ENCODE measurements at regions not wholly inside any gene's neighbourhood (a gene's known extent, or its start where the extent isn't known, plus 50 kb on each side); places are given as distances from the start of the nearest gene placed in this dataset.
"Not testable (repeated sequence)": the region's sequence is repeated elsewhere in the genome, so short reads cannot be mapped to it uniquely, and the experiment has no call there.

- ATAC-seq (no peak), DNase-seq (no peak)
- no peak overlapping the region for H3K4me3 ChIP-seq (ENCODE audit: low read length)
- Mint-ChIP-seq H3K36me3 (no peaks in the 10 kb centered on the region), H3K27ac (no peak overlapping the region), H3K27me3 (no peaks in the 10 kb centered on the region), H3K9me3 (peaks cover 4 to 24% (median 9%) of the 10 kb centered on the region in 11 donors), H3K4me1 (no peaks in the 10 kb centered on the region), H3K4me3 (no peak overlapping the region)
- H3K36me3 ChIP-seq (ENCODE audit: control insufficient read depth in 2 of 3, insufficient read depth in 3 of 3, low read length in 3 of 3) = no peaks in the 10 kb centered on the region
- H3K27me3 ChIP-seq (ENCODE audit: control insufficient read depth in 2 of 2, insufficient read depth in 2 of 2, low read length in 2 of 2) = no peaks in the 10 kb centered on the region
- intact Hi-C loops (cut with micrococcal nuclease) = no loop called here
- POLR2A ChIA-PET = no interaction called here
- CTCF ChIA-PET = no interaction called here
- no peaks in the 10 kb centered on the region for H3K4me1 ChIP-seq (ENCODE audit: control insufficient read depth in 2 of 2, insufficient read depth in 2 of 2, low read length in 2 of 2)
- no peak overlapping the region for H3K27ac ChIP-seq (ENCODE audit: low read depth, low read length)
- no peaks in the 10 kb centered on the region for H3K9me3 ChIP-seq (ENCODE audit: control insufficient read depth in 2 of 3, low read length in 3 of 3)
These were observed 641.5 kb upstream of the CDH10 start for GRCh38 chr5:25286319-25286718.

DNA sequence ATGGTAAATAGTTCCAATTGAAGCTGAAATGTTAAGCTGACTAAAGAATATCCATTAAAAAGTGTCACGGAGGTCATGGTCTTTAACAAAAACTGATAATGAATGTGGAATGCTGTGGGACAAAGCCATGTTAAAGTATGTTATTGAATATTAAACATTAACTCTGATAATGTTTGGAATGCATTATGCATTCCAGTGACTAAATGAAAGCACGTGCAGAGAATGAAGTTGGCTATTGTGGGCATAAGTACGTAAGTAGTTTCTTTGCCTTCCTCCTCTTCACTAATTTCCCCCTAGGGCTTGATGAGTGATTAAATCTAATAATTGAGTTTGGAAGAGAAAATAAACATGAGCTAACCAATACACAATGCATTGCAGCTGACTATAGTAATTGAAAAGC lies 640.4 kb upstream of the CDH10 start:
- Histone ChIP-seq H3K4me3 (ENCODE audit: low read length) (no peak overlapping the region), H3K27ac (ENCODE audit: low read depth, low read length) (no peak overlapping the region), H3K9me3 (ENCODE audit: control insufficient read depth in 2 of 3, low read length in 3 of 3) (no peaks in the 10 kb centered on the region), H3K4me1 (ENCODE audit: control insufficient read depth in 2 of 2, insufficient read depth in 2 of 2, low read length in 2 of 2) (no peaks in the 10 kb centered on the region), H3K27me3 (ENCODE audit: control insufficient read depth in 2 of 2, insufficient read depth in 2 of 2, low read length in 2 of 2) (no peaks in the 10 kb centered on the region), H3K36me3 (ENCODE audit: control insufficient read depth in 2 of 3, insufficient read depth in 3 of 3, low read length in 3 of 3) (no peaks in the 10 kb centered on the region)
- Mint-ChIP-seq H3K36me3 (no peaks in the 10 kb centered on the region), H3K27ac (no peak overlapping the region), H3K4me1 (no peaks in the 10 kb centered on the region), H3K9me3 (peaks cover 0 to 25% (median 9%) of the 10 kb centered on the region in 11 donors), H3K4me3 (no peak overlapping the region), H3K27me3 (no peaks in the 10 kb centered on the region)
- ChIA-PET CTCF (no interaction called here), POLR2A (no interaction called here)
- intact Hi-C loops (cut with micrococcal nuclease) = no loop called here
- no peak for DNase-seq
- ATAC-seq = no peak

- H3K4me1 ChIP-seq (ENCODE audit: control insufficient read depth in 2 of 2, insufficient read depth in 2 of 2, low read length in 2 of 2); CTCF ChIA-PET; intact Hi-C loops (cut with micrococcal nuclease); H3K4me3 ChIP-seq (ENCODE audit: low read length); H3K4me1 Mint-ChIP-seq; POLR2A ChIA-PET; H3K27me3 ChIP-seq (ENCODE audit: control insufficient read depth in 2 of 2, insufficient read depth in 2 of 2, low read length in 2 of 2); DNase-seq; H3K27me3 Mint-ChIP-seq; H3K36me3 Mint-ChIP-seq; H3K27ac ChIP-seq (ENCODE audit: low read depth, low read length); H3K9me3 ChIP-seq (ENCODE audit: control insufficient read depth in 2 of 3, low read length in 3 of 3); H3K36me3 ChIP-seq (ENCODE audit: control insufficient read depth in 2 of 3, insufficient read depth in 3 of 3, low read length in 3 of 3); H3K4me3 Mint-ChIP-seq; ATAC-seq; H3K27ac Mint-ChIP-seq: not testable (repeated sequence)
- peaks cover 4 to 30% (median 11%) of the 10 kb centered on the region in 11 donors for H3K9me3 Mint-ChIP-seq
These were observed 618.7 kb upstream of the CDH10 start for GRCh38 chr5:25263507-25263906.

DNA sequence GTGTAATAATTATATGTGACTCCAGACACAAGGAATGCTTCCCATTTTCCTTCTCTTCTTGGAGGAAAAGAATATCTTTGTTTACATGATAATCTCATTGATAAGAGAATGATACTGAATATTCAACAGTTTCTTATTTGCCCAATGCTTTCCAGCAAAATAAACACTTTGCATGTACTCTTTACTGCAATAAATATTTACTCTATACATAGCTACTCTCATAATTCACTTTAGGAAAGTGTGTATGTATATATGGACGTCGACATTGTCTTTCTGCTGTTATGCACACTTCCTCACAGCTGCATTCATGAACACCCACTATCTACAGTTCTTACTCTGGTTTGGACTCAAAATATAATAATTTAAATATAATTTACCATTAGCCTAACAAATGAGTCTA lies 617.4 kb upstream of the CDH10 start:
- Histone ChIP-seq H3K36me3 (ENCODE audit: control insufficient read depth in 2 of 3, insufficient read depth in 3 of 3, low read length in 3 of 3) (no peaks in the 10 kb centered on the region), H3K4me1 (ENCODE audit: control insufficient read depth in 2 of 2, insufficient read depth in 2 of 2, low read length in 2 of 2) (no peaks in the 10 kb centered on the region), H3K27me3 (ENCODE audit: control insufficient read depth in 2 of 2, insufficient read depth in 2 of 2, low read length in 2 of 2) (no peaks in the 10 kb centered on the region), H3K9me3 (ENCODE audit: control insufficient read depth in 2 of 3, low read length in 3 of 3) (no peaks in the 10 kb centered on the region), H3K27ac (ENCODE audit: low read depth, low read length) (no peak overlapping the region), H3K4me3 (ENCODE audit: low read length) (no peak overlapping the region)
- Mint-ChIP-seq H3K27ac (no peak overlapping the region), H3K36me3 (peaks cover 0 to 4% (median 0%) of the 10 kb centered on the region in 5 donors), H3K27me3 (no peaks in the 10 kb centered on the region), H3K9me3 (peaks cover 2 to 25% (median 8%) of the 10 kb centered on the region in 11 donors), H3K4me1 (no peaks in the 10 kb centered on the region), H3K4me3 (no peak overlapping the region)
- ChIA-PET CTCF (no interaction called here), POLR2A (no interaction called here)
- no peak for DNase-seq
- intact Hi-C loops (cut with micrococcal nuclease) = no loop called here
- no peak for ATAC-seq

DNA sequence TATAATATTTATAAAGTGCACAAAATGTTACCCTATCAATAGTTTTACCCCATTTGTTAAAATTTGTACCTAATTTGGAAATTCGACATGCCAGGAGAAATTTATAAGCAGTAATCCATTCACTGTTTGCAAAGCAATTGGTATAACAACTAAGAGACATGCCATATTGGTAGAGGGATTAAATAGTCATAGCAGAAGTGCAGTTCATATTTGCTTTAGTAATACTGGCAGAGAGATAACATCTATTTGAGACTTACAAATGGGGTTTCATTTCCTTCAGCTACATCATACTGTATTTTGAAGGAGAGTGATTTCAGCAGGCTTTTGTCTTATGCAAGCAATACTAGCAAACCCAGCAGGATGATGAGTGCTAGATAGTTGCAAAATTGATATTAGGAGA lies 610.4 kb upstream of the CDH10 start:
- Histone ChIP-seq H3K4me1 (ENCODE audit: control insufficient read depth in 2 of 2, insufficient read depth in 2 of 2, low read length in 2 of 2) (no peaks in the 10 kb centered on the region), H3K9me3 (ENCODE audit: control insufficient read depth in 2 of 3, low read length in 3 of 3) (no peaks in the 10 kb centered on the region), H3K27me3 (ENCODE audit: control insufficient read depth in 2 of 2, insufficient read depth in 2 of 2, low read length in 2 of 2) (no peaks in the 10 kb centered on the region), H3K4me3 (ENCODE audit: low read length) (no peak overlapping the region), H3K36me3 (ENCODE audit: control insufficient read depth in 2 of 3, insufficient read depth in 3 of 3, low read length in 3 of 3) (no peaks in the 10 kb centered on the region), H3K27ac (ENCODE audit: low read depth, low read length) (no peak overlapping the region)
- no peak for DNase-seq
- Mint-ChIP-seq H3K27ac (no peak overlapping the region), H3K4me3 (no peak overlapping the region), H3K36me3 (no peaks in the 10 kb centered on the region), H3K27me3 (no peaks in the 10 kb centered on the region), H3K9me3 (peaks cover 0 to 34% (median 11%) of the 10 kb centered on the region in 11 donors), H3K4me1 (no peaks in the 10 kb centered on the region)
- POLR2A ChIA-PET = no interaction called here
- no peak for ATAC-seq
- intact Hi-C loops (cut with micrococcal nuclease) = no loop called here
- CTCF ChIA-PET = no interaction called here

DNA sequence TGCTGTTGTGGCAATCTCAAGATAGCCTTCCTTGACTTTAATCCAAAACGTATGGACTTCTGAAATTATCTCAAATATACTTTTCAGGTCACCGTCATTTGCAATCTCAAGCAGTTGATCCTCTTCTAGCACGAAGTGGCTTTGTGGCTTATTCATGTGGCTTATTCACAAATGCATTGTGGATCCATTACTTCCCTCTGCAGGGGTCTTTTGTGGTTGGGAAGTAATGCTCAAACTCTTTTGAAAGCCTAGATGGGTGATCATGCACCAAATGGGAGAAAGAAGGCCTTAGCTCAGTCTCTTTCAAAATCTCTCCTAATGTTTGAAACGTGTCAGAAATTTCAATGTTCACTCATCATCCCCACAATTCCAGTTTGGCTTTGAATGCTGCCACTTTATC lies 597.2 kb upstream of the CDH10 start:
- Histone ChIP-seq H3K27ac (ENCODE audit: low read depth, low read length) (no peak overlapping the region), H3K4me1 (ENCODE audit: control insufficient read depth in 2 of 2, insufficient read depth in 2 of 2, low read length in 2 of 2) (no peaks in the 10 kb centered on the region), H3K9me3 (ENCODE audit: control insufficient read depth in 2 of 3, low read length in 3 of 3) (no peaks in the 10 kb centered on the region), H3K4me3 (ENCODE audit: low read length) (no peak overlapping the region), H3K36me3 (ENCODE audit: control insufficient read depth in 2 of 3, insufficient read depth in 3 of 3, low read length in 3 of 3) (no peaks in the 10 kb centered on the region), H3K27me3 (ENCODE audit: control insufficient read depth in 2 of 2, insufficient read depth in 2 of 2, low read length in 2 of 2) (no peaks in the 10 kb centered on the region)
- intact Hi-C loops (cut with micrococcal nuclease) = no loop called here
- no peaks in the 10 kb centered on the region for H3K27me3 Mint-ChIP-seq
- ATAC-seq = no peak
- H3K9me3 Mint-ChIP-seq = peaks cover 3 to 26% (median 13%) of the 10 kb centered on the region in 11 donors
- CTCF ChIA-PET = no interaction called here
- DNase-seq = no peak
- no peak overlapping the region for H3K4me3 Mint-ChIP-seq
- H3K27ac Mint-ChIP-seq = no peak overlapping the region
- no peaks in the 10 kb centered on the region for H3K4me1 Mint-ChIP-seq
- H3K36me3 Mint-ChIP-seq = no peaks in the 10 kb centered on the region
- POLR2A ChIA-PET = no interaction called here

GRCh38 chr5:25238720-25239119 lies 593.9 kb upstream of the CDH10 start:
- CTCF ChIA-PET, POLR2A ChIA-PET: not testable (repeated sequence)

More at GRCh38 chr5:25238720-25239119, 593.9 kb upstream of the CDH10 start:
- H3K9me3 ChIP-seq (ENCODE audit: control insufficient read depth in 2 of 3, low read length in 3 of 3); H3K4me3 ChIP-seq (ENCODE audit: low read length); H3K4me1 ChIP-seq (ENCODE audit: control insufficient read depth in 2 of 2, insufficient read depth in 2 of 2, low read length in 2 of 2); intact Hi-C loops (cut with micrococcal nuclease); H3K27me3 Mint-ChIP-seq; H3K4me1 Mint-ChIP-seq; ATAC-seq; DNase-seq; H3K36me3 Mint-ChIP-seq; H3K27ac Mint-ChIP-seq; H3K4me3 Mint-ChIP-seq; H3K27me3 ChIP-seq (ENCODE audit: control insufficient read depth in 2 of 2, insufficient read depth in 2 of 2, low read length in 2 of 2); H3K27ac ChIP-seq (ENCODE audit: low read depth, low read length); H3K36me3 ChIP-seq (ENCODE audit: control insufficient read depth in 2 of 3, insufficient read depth in 3 of 3, low read length in 3 of 3): not testable (repeated sequence)
- H3K9me3 Mint-ChIP-seq = peaks cover 4 to 29% (median 10%) of the 10 kb centered on the region in 11 donors

All from naive thymus-derived CD4-positive, alpha-beta T cell (primary cell).